IMR-90 (cell line): ENCODE measurements at regions not wholly inside any gene's neighbourhood (a gene's known extent, or its start where the extent isn't known, plus 50 kb on each side); places are given as distances from the start of the nearest gene placed in this dataset.

Experiments used
- ATAC-seq: fragments of 200-7000 bp; cut with Tn5 transposase; 2 replicates; pipeline ENCODE4 v1.9.1; 2020; ENCODE audit warnings: low read depth, mild to moderate bottlenecking, moderate library complexity
- BruUV-seq: library from RNA; stranded (reverse); fragments of 400-500 nt; replicated peaks from 2 replicates; lab custom pipeline; 2021; lab: Mats Ljungman, UMichigan
- CTCF ChIA-PET: fragments of 300-600 bp; formaldehyde crosslinking; extraction: SDS; loops from one replicate; lab custom pipeline; 2021; ENCODE audit warnings: antibody characterized with exemption; lab: Yijun Ruan, JAX
- POLR2A ChIA-PET: fragments of 300-600 bp; sonication (Branson Sonifier 250); formaldehyde crosslinking; loops from one replicate; lab custom pipeline; 2022; ENCODE audit warnings: antibody characterized with exemption; ENCODE audit not compliant: unreplicated experiment; lab: Charles Lee
- DNase-seq: peaks from one replicate; pipeline ENCODE4 v3.0.0; 2013
- H2AFZ ChIP-seq: replicated peaks from 2 replicates; pipeline ENCODE3; 2013; ENCODE audit warnings: low read length, mild to moderate bottlenecking; ENCODE audit not compliant: poor library complexity
- H2AK5ac ChIP-seq: 2 replicates; pipeline ENCODE4 v1.6.1; 2013; ENCODE audit warnings: low read depth, low read length, inconsistent platforms
- H2AK9ac ChIP-seq: replicated peaks from 2 replicates; pipeline ENCODE3; 2013; ENCODE audit warnings: mild to moderate bottlenecking, low read depth, low read length, moderate library complexity; ENCODE audit not compliant: poor library complexity
- H2BK120ac ChIP-seq: 2 replicates; pipeline ENCODE4 v1.6.1; 2013; ENCODE audit warnings: low read depth, low read length, inconsistent platforms
- H2BK15ac ChIP-seq: 3 replicates; pipeline ENCODE4 v1.6.1; 2013; ENCODE audit warnings: low read depth, low read length, inconsistent platforms
- H2BK20ac ChIP-seq: 2 replicates; pipeline ENCODE4 v1.6.1; 2013; ENCODE audit warnings: low read depth, mild to moderate bottlenecking, inconsistent platforms, low read length, moderate library complexity
- H2BK5ac ChIP-seq: 2 replicates; pipeline ENCODE4 v1.6.1; 2013; ENCODE audit warnings: mild to moderate bottlenecking, low read depth, low read length, inconsistent platforms; ENCODE audit not compliant: poor library complexity, severe bottlenecking
- H3K14ac ChIP-seq: replicated peaks from 2 replicates; pipeline ENCODE4 v1.6.1; 2013; ENCODE audit warnings: low read depth, low read length, inconsistent platforms
- H3K18ac ChIP-seq: 2 replicates; pipeline ENCODE4 v1.6.1; 2013; ENCODE audit warnings: low read depth, low read length, control low read depth
- H3K23ac ChIP-seq: 2 replicates; pipeline ENCODE4 v1.6.1; 2013; ENCODE audit warnings: low read depth, low read length, inconsistent platforms
- H3K27ac ChIP-seq: 2 replicates; pipeline ENCODE4 v1.5.1; 2013; ENCODE audit warnings: mild to moderate bottlenecking, control low read depth, low read length; ENCODE audit not compliant: insufficient read depth
- H3K27me3 ChIP-seq: 2 replicates; pipeline ENCODE4 v1.6.1; 2013; ENCODE audit warnings: low read length; ENCODE audit not compliant: control insufficient read depth, insufficient read depth
- H3K36me3 ChIP-seq: 2 replicates; pipeline ENCODE4 v1.6.1; 2013; ENCODE audit warnings: low read length, mixed read lengths; ENCODE audit not compliant: control insufficient read depth, insufficient read depth
- H3K4ac ChIP-seq: 2 replicates; pipeline ENCODE4 v1.6.1; 2013; ENCODE audit warnings: low read depth, low read length, inconsistent platforms
- H3K4me1 ChIP-seq: 2 replicates; pipeline ENCODE4 v1.6.1; 2013; ENCODE audit warnings: low read length, mixed read lengths; ENCODE audit not compliant: control insufficient read depth, insufficient read depth
- H3K4me2 ChIP-seq: 2 replicates; pipeline ENCODE4 v1.6.1; 2013; ENCODE audit warnings: low read depth, mild to moderate bottlenecking, control low read depth, low read length, moderate library complexity
- H3K4me3 ChIP-seq: 2 replicates; pipeline ENCODE4 v1.5.1; 2013; ENCODE audit warnings: low read depth, mild to moderate bottlenecking, control low read depth, low read length, moderate library complexity; ENCODE audit not compliant: insufficient read depth
- H3K56ac ChIP-seq: 2 replicates; pipeline ENCODE4 v1.6.1; 2013; ENCODE audit warnings: low read length, inconsistent platforms; ENCODE audit not compliant: insufficient read depth; ENCODE audit errors: extremely low read depth
- H3K79me1 ChIP-seq, 2 experiments: 2 replicates each; pipeline ENCODE4 v1.6.1; 2013; ENCODE audit warnings: low read length in 2 of 2, inconsistent platforms in 1 of 2, low read depth in 1 of 2
- H3K9ac ChIP-seq: 2 replicates; pipeline ENCODE4 v1.6.1; 2013; ENCODE audit warnings: low read depth, low read length, control low read depth
- H3K9me1 ChIP-seq: 2 replicates; pipeline ENCODE4 v1.6.1; 2013; ENCODE audit warnings: low read length, inconsistent platforms; ENCODE audit not compliant: insufficient read depth
- H3K9me3 ChIP-seq: 2 replicates; pipeline ENCODE4 v1.6.1; 2013; ENCODE audit warnings: low read length; ENCODE audit not compliant: control insufficient read depth, insufficient read depth
- H4K20me1 ChIP-seq: 2 replicates; pipeline ENCODE4 v1.6.1; 2013; ENCODE audit warnings: low read length, inconsistent platforms; ENCODE audit not compliant: insufficient read depth
- H4K5ac ChIP-seq: 2 replicates; pipeline ENCODE4 v1.6.1; 2013; ENCODE audit warnings: mild to moderate bottlenecking, low read depth, low read length, control low read depth
- H4K8ac ChIP-seq, 2 experiments: 2 replicates each; pipeline ENCODE4 v1.6.1; 2013; ENCODE audit warnings: low read depth in 2 of 2, low read length in 2 of 2, control low read depth in 1 of 2, inconsistent platforms in 1 of 2
- H4K91ac ChIP-seq: 2 replicates; pipeline ENCODE4 v1.6.1; 2013; ENCODE audit warnings: low read depth, low read length, inconsistent platforms; ENCODE audit not compliant: insufficient read depth
- BHLHE40 ChIP-seq: fragments of 150-350 bp; IDR thresholded peaks from 2 replicates; pipeline ENCODE4 v1.6.1; 2016; ENCODE audit warnings: mild to moderate bottlenecking, low read depth, low read length
- CEBPB ChIP-seq: IDR thresholded peaks from 2 replicates; pipeline ENCODE4 v1.6.1; 2012; ENCODE audit warnings: low read depth, low read length, improper control_type of control experiment
- CHD1 ChIP-seq: IDR thresholded peaks from 2 replicates; pipeline ENCODE4 v1.6.1; 2012; ENCODE audit warnings: low read depth, low read length, improper control_type of control experiment
- CTCF ChIP-seq: conservative IDR thresholded peaks from 2 replicates; pipeline ENCODE4 v1.5.1; 2012; ENCODE audit warnings: mild to moderate bottlenecking, low read depth, low read length, improper control_type of control experiment
- ELK1 ChIP-seq: fragments of 150-350 bp; IDR thresholded peaks from 2 replicates; pipeline ENCODE4 v1.6.1; 2016; ENCODE audit warnings: low read depth, mild to moderate bottlenecking, low read length, moderate library complexity, borderline replicate concordance
- FOS ChIP-seq: fragments of 150-350 bp; IDR thresholded peaks from 2 replicates; pipeline ENCODE4 v1.6.1; 2016; ENCODE audit warnings: low read depth, low read length
- MAFK ChIP-seq: IDR thresholded peaks from 2 replicates; pipeline ENCODE4 v1.6.1; 2012; ENCODE audit warnings: low read depth, low read length, improper control_type of control experiment
- MAZ ChIP-seq: IDR thresholded peaks from 2 replicates; pipeline ENCODE4 v1.6.1; 2012; ENCODE audit warnings: low read depth, mild to moderate bottlenecking, low read length, improper control_type of control experiment, moderate library complexity, borderline replicate concordance
- MXI1 ChIP-seq: IDR thresholded peaks from 2 replicates; pipeline ENCODE4 v1.6.1; 2012; ENCODE audit warnings: low read depth, mild to moderate bottlenecking, low read length, moderate library complexity, borderline replicate concordance
- NFE2L2 ChIP-seq: fragments of 150-350 bp; IDR thresholded peaks from 2 replicates; pipeline ENCODE4 v1.6.1; 2016; ENCODE audit warnings: low read depth, mild to moderate bottlenecking, low read length
- POLR2A ChIP-seq: IDR thresholded peaks from 2 replicates; pipeline ENCODE4 v1.6.1; 2012; ENCODE audit warnings: mild to moderate bottlenecking, low read depth, low read length
- RAD21 ChIP-seq: IDR thresholded peaks from 2 replicates; pipeline ENCODE4 v1.6.1; 2012; ENCODE audit warnings: low read length, improper control_type of control experiment
- RCOR1 ChIP-seq: IDR thresholded peaks from 2 replicates; pipeline ENCODE4 v1.6.1; 2012; ENCODE audit warnings: mild to moderate bottlenecking, low read length, improper control_type of control experiment; ENCODE audit not compliant: insufficient replicate concordance
- RFX5 ChIP-seq: IDR thresholded peaks from 2 replicates; pipeline ENCODE4 v1.8.0; 2012; ENCODE audit warnings: low read depth, mild to moderate bottlenecking, low read length, moderate library complexity
- SMC3 ChIP-seq: fragments of 150-350 bp; IDR thresholded peaks from 2 replicates; pipeline ENCODE4 v1.6.1; 2016; ENCODE audit warnings: low read depth, mild to moderate bottlenecking, antibody characterized with exemption, low read length, moderate library complexity
- WGBS, 2 experiments: methylation state at CpG; one replicate each; pipeline versions ENCODE4 v1.1.5 to v1.1.7; 2013; ENCODE audit warnings: missing lambda C conversion rate in 2 of 2; ENCODE audit not compliant: insufficient read length in 1 of 2; ENCODE audit errors: extremely low coverage in 2 of 2; 5-methylcytosine and 5-hydroxymethylcytosine counted together
- dilution Hi-C: fragments of 300-500 bp; cut with HindIII; formaldehyde crosslinking; loops from one replicate; pipeline ENCODE4 v1.14.3; 2018; ENCODE audit warnings: low sequenced_read_pairs; ENCODE audit not compliant: unreplicated experiment
- in situ Hi-C: fragments of 300-500 bp; cut with MboI; formaldehyde crosslinking; loops from 3 replicates; pipeline ENCODE4 v1.14.3; 2019; ENCODE audit warnings: low sequenced_read_pairs, inconsistent platforms, mixed read lengths
- intact Hi-C: fragments of 100-400 bp; cut with micrococcal nuclease; formaldehyde crosslinking; loops from 2 replicates; pipeline ENCODE4 v1.10.0; 2022
- TF ChIP-seq, protein P1 (sequence below): fragments of 150-350 bp; IDR thresholded peaks from 2 replicates; pipeline ENCODE4 v1.6.1; 2017; ENCODE audit warnings: mild to moderate bottlenecking, antibody characterized with exemption, low read length, low read depth

- WGBS, 2 experiments: no CpG with 5 or more reads among the region's 4 CpGs
- Histone ChIP-seq H3K4ac (no peak overlapping the region), H3K56ac (no peak overlapping the region), H2AK9ac (no peak overlapping the region), H3K4me1 (no peaks in the 10 kb centered on the region), H4K8ac (no peak overlapping the region), H2BK120ac (no peak overlapping the region), H3K9me1 (no peaks in the 10 kb centered on the region), H2AFZ (no peak overlapping the region), H3K36me3 (no peaks in the 10 kb centered on the region), H3K27me3 (no peaks in the 10 kb centered on the region), H3K23ac (no peak overlapping the region), H2BK5ac (no peak overlapping the region), H3K4me2 (no peak overlapping the region), H2BK15ac (no peak overlapping the region), H3K79me1 (no peaks in the 10 kb centered on the region), H4K91ac (no peak overlapping the region), H3K27ac (no peak overlapping the region), H4K5ac (no peak overlapping the region), H3K9ac (no peak overlapping the region), H3K9me3 (peaks cover 6% of the 10 kb centered on the region; the same call in 1 of the 2 replicates), H4K20me1 (no peaks in the 10 kb centered on the region), H2BK20ac (no peak overlapping the region), H3K18ac (no peak overlapping the region), H2AK5ac (no peak overlapping the region), H3K4me3 (no peak overlapping the region), H3K14ac (no peak overlapping the region)
- ATAC-seq: no peak
- ChIA-PET POLR2A (no interaction called here), CTCF (no interaction called here)
- dilution Hi-C loops: no loop called here
- in situ Hi-C loops: no loop called here
- no peak for TF ChIP-seq MXI1
- TF ChIP-seq, protein P1, sequence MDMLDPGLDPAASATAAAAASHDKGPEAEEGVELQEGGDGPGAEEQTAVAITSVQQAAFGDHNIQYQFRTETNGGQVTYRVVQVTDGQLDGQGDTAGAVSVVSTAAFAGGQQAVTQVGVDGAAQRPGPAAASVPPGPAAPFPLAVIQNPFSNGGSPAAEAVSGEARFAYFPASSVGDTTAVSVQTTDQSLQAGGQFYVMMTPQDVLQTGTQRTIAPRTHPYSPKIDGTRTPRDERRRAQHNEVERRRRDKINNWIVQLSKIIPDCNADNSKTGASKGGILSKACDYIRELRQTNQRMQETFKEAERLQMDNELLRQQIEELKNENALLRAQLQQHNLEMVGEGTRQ: no peak
- no peak for TF ChIP-seq SMC3
- TF ChIP-seq ELK1: no peak
- TF ChIP-seq RCOR1: no peak
- TF ChIP-seq CTCF: no peak
- no peak for TF ChIP-seq CHD1
- TF ChIP-seq BHLHE40: no peak
- no peak for TF ChIP-seq NFE2L2
- no peak for TF ChIP-seq MAFK
- no peak for TF ChIP-seq RFX5
- TF ChIP-seq RAD21: no peak
- TF ChIP-seq CEBPB: no peak
- TF ChIP-seq FOS: no peak
- TF ChIP-seq POLR2A: no peak
- TF ChIP-seq MAZ: no peak
- DNase-seq: no peak
- no TSS peak for BruUV-seq
- intact Hi-C loops: no loop called here
Observed at GRCh38 chr3:96300743-96301142, 513.7 kb upstream of the EPHA6 start.
